H1 (cell line): ENCODE measurements at regions not wholly inside any gene's neighbourhood (a gene's known extent, or its start where the extent isn't known, plus 50 kb on each side); places are given as distances from the start of the nearest gene placed in this dataset.

Experiments used
- ASH2L ChIP-seq: fragments of 200-600, 300-600 bp; sonication (generic); IDR thresholded peaks from one replicate; pipeline ENCODE4 v1.7.1; 2017; ENCODE audit warnings: low read length
- ATF3 ChIP-seq: IDR thresholded peaks from 2 replicates; pipeline ENCODE4 v1.6.1; 2011; ENCODE audit warnings: low read depth, mild to moderate bottlenecking, low read length; ENCODE audit not compliant: insufficient read depth
- BRCA1 ChIP-seq: IDR thresholded peaks from 2 replicates; pipeline ENCODE4 v1.6.1; 2012; ENCODE audit warnings: low read depth, low read length, improper control_type of control experiment
- CREB1 ChIP-seq: IDR thresholded peaks from 2 replicates; pipeline ENCODE4 v1.6.1; 2012; ENCODE audit warnings: inconsistent platforms
- CTCF ChIP-seq, 3 experiments: IDR thresholded peaks; 1 replicate in 2 of 3; 2 replicates in 1 of 3; pipeline versions ENCODE4 v1.5.1 to v1.6.1; 2011; ENCODE audit warnings: low read length in 3 of 3, mild to moderate bottlenecking in 3 of 3, inconsistent platforms in 2 of 3, low read depth in 1 of 3, moderate library complexity in 1 of 3; ENCODE audit not compliant: insufficient read depth in 1 of 3; ENCODE audit errors: control extremely low read depth in 1 of 3
- JUND ChIP-seq: IDR thresholded peaks from 2 replicates; pipeline ENCODE4 v1.6.1; 2011; ENCODE audit warnings: mild to moderate bottlenecking, improper control_type of control experiment, low read length
- KDM1A ChIP-seq: fragments of 200-600, 300-600 bp; sonication (generic); IDR thresholded peaks from 2 replicates; pipeline ENCODE4 v1.7.1; 2016; ENCODE audit warnings: mild to moderate bottlenecking, low read length, borderline replicate concordance
- POLR2A ChIP-seq, 2 experiments: IDR thresholded peaks; 1 replicate in 1 of 2; 2 replicates in 1 of 2; pipeline ENCODE4 v1.6.1; 2011; ENCODE audit warnings: low read depth in 2 of 2, low read length in 2 of 2, mild to moderate bottlenecking in 2 of 2; ENCODE audit errors: control extremely low read depth in 1 of 2
- RFX5 ChIP-seq: IDR thresholded peaks from 2 replicates; pipeline ENCODE4 v1.6.1; 2011; ENCODE audit warnings: low read depth, low read length, improper control_type of control experiment, borderline replicate concordance
- SUZ12 ChIP-seq: fragments of 200-600 bp; sonication (generic); IDR thresholded peaks from 2 replicates; pipeline ENCODE4 v1.6.1; 2012; ENCODE audit warnings: mild to moderate bottlenecking, inconsistent platforms, low read length, moderate library complexity, mixed read lengths

- TF ChIP-seq CREB1 (no peak), JUND (no peak), BRCA1 (no peak), KDM1A (no peak), ASH2L (no peak), SUZ12 (no peak), CTCF (IDR thresholded peaks at IDR 0.05; ENCODE audit: control extremely low read depth in 1 of 3, insufficient read depth in 1 of 3, low read depth in 1 of 3, low read length in 3 of 3) (no peak), POLR2A (IDR thresholded peaks at IDR 0.05; ENCODE audit: control extremely low read depth in 1 of 2, low read depth in 2 of 2, low read length in 2 of 2) (no peak), RFX5 (no peak), ATF3 (no peak)
Observed at GRCh38 chr1:216916890-216917438, 193.7 kb upstream of the ESRRG start.
